T-cell (primary cell): ENCODE measurements at regions not wholly inside any gene's neighbourhood (a gene's known extent, or its start where the extent isn't known, plus 50 kb on each side); places are given as distances from the start of the nearest gene placed in this dataset.
"Not testable (repeated sequence)": the region's sequence is repeated elsewhere in the genome, so short reads cannot be mapped to it uniquely, and the experiment has no call there.

ENCODE experiments used
- ATAC-seq, 4 experiments: fragments of 200-7000 bp in 3 of 4; fragments of 150-1000 bp in 1 of 4; cut with Tn5 transposase; replicated peaks in 1 of 4; 1 replicate in 3 of 4; 2 replicates in 1 of 4; pipeline ENCODE4 v1.10.0; 2021; ENCODE audit warnings: moderate library complexity in 3 of 4, mild to moderate bottlenecking in 2 of 4, moderate number of reproducible peaks in 1 of 4
- CTCF ChIA-PET, 2 donors: fragments of 300-600 bp; sonication (Branson Sonifier 250); formaldehyde crosslinking; loops; one replicate each; lab custom pipeline; 2022; ENCODE audit warnings: antibody characterized with exemption in 2 of 2; lab: Charles Lee
- POLR2A ChIA-PET, 2 donors: fragments of 300-600 bp; sonication (Branson Sonifier 250); formaldehyde crosslinking; loops; one replicate each; lab custom pipeline; 2022; ENCODE audit warnings: antibody characterized with exemption in 2 of 2; lab: Charles Lee
- DNase-seq, 35 experiments: peaks; one replicate each; pipeline versions ENCODE4 v3.0.0 to v3.0.0-alpha.2; 2013 to 2023
- H3K27ac ChIP-seq: one replicate; pipeline ENCODE4 v1.5.1; 2013; ENCODE audit warnings: low read length
- H3K27me3 ChIP-seq, 2 experiments: replicated peaks in 1 of 2; 1 replicate in 1 of 2; 2 replicates in 1 of 2; pipeline versions ENCODE4 v1.6.1 to v1.7.0; 2013; ENCODE audit warnings: low read length in 1 of 2, mixed read lengths in 1 of 2; ENCODE audit not compliant: control insufficient read depth in 2 of 2, insufficient read depth in 2 of 2; ENCODE audit errors: extremely low read depth in 1 of 2
- H3K36me3 ChIP-seq, 2 donors: 1 replicate in 1 of 2; 2 replicates in 1 of 2; pipeline versions ENCODE4 v1.6.1 to v1.7.0; 2013; ENCODE audit warnings: low read length in 1 of 2; ENCODE audit not compliant: control insufficient read depth in 2 of 2, insufficient read depth in 1 of 2; ENCODE audit errors: extremely low read depth in 1 of 2
- H3K4me1 ChIP-seq, 2 experiments: 1 replicate in 1 of 2; 2 replicates in 1 of 2; pipeline versions ENCODE4 v1.6.1 to v1.7.0; 2013; ENCODE audit warnings: low read length in 2 of 2, mixed read lengths in 1 of 2; ENCODE audit not compliant: insufficient read depth in 2 of 2, control insufficient read depth in 1 of 2; ENCODE audit errors: extremely low read depth in 1 of 2
- H3K4me3 ChIP-seq, 2 donors: 1 replicate in 1 of 2; 2 replicates in 1 of 2; pipeline versions ENCODE4 v1.5.1 to v1.7.0; 2013; ENCODE audit warnings: mild to moderate bottlenecking in 2 of 2, low read length in 1 of 2, moderate library complexity in 1 of 2; ENCODE audit not compliant: control insufficient read depth in 1 of 2; ENCODE audit errors: extremely low read depth in 1 of 2
- H3K9me3 ChIP-seq: 2 replicates; pipeline ENCODE4 v1.7.0; 2013
- H3K27ac Mint-ChIP-seq, 2 donors: one replicate each; pipeline ENCODE4 v1.8.0; 2020 to 2021; ENCODE audit warnings: mild to moderate bottlenecking in 2 of 2, mixed read lengths in 2 of 2
- H3K27me3 Mint-ChIP-seq, 2 donors: one replicate each; pipeline ENCODE4 v1.8.0; 2021 to 2022; ENCODE audit warnings: mixed read lengths in 2 of 2
- H3K36me3 Mint-ChIP-seq: one replicate; pipeline ENCODE4 v1.8.0; 2021; ENCODE audit warnings: mixed read lengths
- H3K4me1 Mint-ChIP-seq, 3 donors: one replicate each; pipeline ENCODE4 v1.8.0; 2020 to 2022; ENCODE audit warnings: mixed read lengths in 3 of 3, mild to moderate bottlenecking in 1 of 3
- H3K4me3 Mint-ChIP-seq, 3 donors: one replicate each; pipeline ENCODE4 v1.8.0; 2020 to 2022; ENCODE audit warnings: mild to moderate bottlenecking in 3 of 3, mixed read lengths in 3 of 3, moderate library complexity in 3 of 3
- H3K9me3 Mint-ChIP-seq, 3 donors: one replicate each; pipeline ENCODE4 v1.8.0; 2020 to 2022; ENCODE audit warnings: mixed read lengths in 3 of 3
- WGBS: methylation state at CpG from one replicate; pipeline ENCODE4 v1.1.5; 2013; ENCODE audit warnings: missing lambda C conversion rate; ENCODE audit not compliant: insufficient coverage; 5-methylcytosine and 5-hydroxymethylcytosine counted together

- Histone ChIP-seq H3K27me3 (peaks cover 0 to 2% of the 10 kb centered on the region in 2 experiments), H3K9me3 (no peaks in the 10 kb centered on the region), H3K4me3 (no peak overlapping the region), H3K36me3 (no peaks in the 10 kb centered on the region), H3K27ac (no peak overlapping the region), H3K4me1 (no peaks in the 10 kb centered on the region)
- POLR2A ChIA-PET: no interaction called here
- no peaks in the 10 kb centered on the region for H3K9me3 Mint-ChIP-seq
- H3K4me1 Mint-ChIP-seq: no peaks in the 10 kb centered on the region
- CTCF ChIA-PET: no interaction called here
- no peaks in the 10 kb centered on the region for H3K27me3 Mint-ChIP-seq
- no peak for ATAC-seq
- H3K36me3 Mint-ChIP-seq: no peaks in the 10 kb centered on the region
- H3K27ac Mint-ChIP-seq: no peak overlapping the region
- no peak for DNase-seq
- 97% methylated on average over 6 of the region's 17 CpGs for WGBS
- H3K4me3 Mint-ChIP-seq: no peak overlapping the region
Measured at GRCh38 chr2:158879229-158879903, 84.2 kb downstream of the DAPL1 start.

GRCh38 chr2:158882297-158882696, 86.1 kb upstream of the TANC1 start:
- H3K27me3 Mint-ChIP-seq: peaks cover 0 to 6% of the 10 kb centered on the region in 2 donors
- 91% methylated on average over 7 of the region's 8 CpGs for WGBS
- no peak for ATAC-seq

GRCh38 chr2:158884552-158884951, 83.9 kb upstream of the TANC1 start:
- H3K4me3 Mint-ChIP-seq, H3K27ac ChIP-seq, H3K9me3 Mint-ChIP-seq, H3K36me3 Mint-ChIP-seq, H3K4me1 ChIP-seq, H3K27ac Mint-ChIP-seq, CTCF ChIA-PET, H3K9me3 ChIP-seq, H3K36me3 ChIP-seq, POLR2A ChIA-PET, ATAC-seq, DNase-seq, H3K27me3 Mint-ChIP-seq, H3K27me3 ChIP-seq, H3K4me3 ChIP-seq, H3K4me1 Mint-ChIP-seq: not testable (repeated sequence)
- WGBS: no CpG with 5 or more reads among the region's 3 CpGs

More at GRCh38 chr2:158882297-158882696, 86.1 kb upstream of the TANC1 start:
- ChIA-PET POLR2A (no interaction called here), CTCF (no interaction called here)
- Mint-ChIP-seq H3K27ac (no peak overlapping the region), H3K9me3 (no peaks in the 10 kb centered on the region), H3K36me3 (no peaks in the 10 kb centered on the region), H3K4me1 (no peaks in the 10 kb centered on the region), H3K4me3 (no peak overlapping the region)
- Histone ChIP-seq H3K9me3 (no peaks in the 10 kb centered on the region), H3K36me3 (no peaks in the 10 kb centered on the region), H3K27ac (no peak overlapping the region), H3K4me1 (no peaks in the 10 kb centered on the region), H3K4me3 (no peak overlapping the region), H3K27me3 (peaks cover 0 to 2% of the 10 kb centered on the region in 2 experiments)
- DNase-seq: no peak

- DNase-seq, H3K4me1 ChIP-seq, H3K36me3 Mint-ChIP-seq, H3K9me3 Mint-ChIP-seq, H3K4me1 Mint-ChIP-seq, ATAC-seq, H3K27me3 Mint-ChIP-seq, CTCF ChIA-PET, H3K27ac ChIP-seq, H3K36me3 ChIP-seq, POLR2A ChIA-PET, H3K27ac Mint-ChIP-seq, H3K4me3 Mint-ChIP-seq, H3K27me3 ChIP-seq, H3K4me3 ChIP-seq, H3K9me3 ChIP-seq: not testable (repeated sequence)
- 83% methylated on average over 4 of the region's 8 CpGs for WGBS
Measured at GRCh38 chr2:158885018-158885678, 83.3 kb upstream of the TANC1 start.

GRCh38 chr2:158885679-158886050, 82.8 kb upstream of the TANC1 start:
- H3K27ac ChIP-seq, H3K4me3 Mint-ChIP-seq, H3K4me3 ChIP-seq, H3K27me3 ChIP-seq, H3K9me3 ChIP-seq, H3K9me3 Mint-ChIP-seq, H3K27ac Mint-ChIP-seq, ATAC-seq, H3K4me1 ChIP-seq, H3K36me3 Mint-ChIP-seq, DNase-seq, H3K27me3 Mint-ChIP-seq, CTCF ChIA-PET, H3K4me1 Mint-ChIP-seq, POLR2A ChIA-PET, H3K36me3 ChIP-seq: not testable (repeated sequence)
- 90% methylated on average over 8 of the region's 10 CpGs for WGBS

- Mint-ChIP-seq H3K9me3 (no peaks in the 10 kb centered on the region), H3K27me3 (peaks cover 6 to 11% of the 10 kb centered on the region in 2 donors), H3K36me3 (no peaks in the 10 kb centered on the region), H3K4me3 (no peak overlapping the region), H3K27ac (no peak overlapping the region), H3K4me1 (no peaks in the 10 kb centered on the region)
- Histone ChIP-seq H3K9me3 (no peaks in the 10 kb centered on the region), H3K27me3 (peaks cover 0 to 5% of the 10 kb centered on the region in 2 experiments), H3K4me3 (no peak overlapping the region), H3K36me3 (no peaks in the 10 kb centered on the region), H3K4me1 (no peaks in the 10 kb centered on the region), H3K27ac (no peak overlapping the region)
- ATAC-seq (no peak), DNase-seq (no peak)
- no CpG with 5 or more reads among the region's 2 CpGs for WGBS
- CTCF ChIA-PET: interaction anchor here in 1 of 2 donors (0.6 kb wide), 1 partner anchor 138 kb away, joined by 5 read pairs; no protein-coding TSS in a partner anchor
- POLR2A ChIA-PET: no interaction called here
Measured at GRCh38 chr2:158889135-158889853, 79.1 kb upstream of the TANC1 start.
